COR-L47 (cell line): ENCODE measurements at regions not wholly inside any gene's neighbourhood (a gene's known extent, or its start where the extent isn't known, plus 50 kb on each side); places are given as distances from the start of the nearest gene placed in this dataset.

ENCODE experiments used
- DNase-seq: peaks from one replicate; lab custom pipeline; 2025; lab: John Stamatoyannopoulos, UW

GRCh38 chr5:117302473-117302872, 727.9 kb upstream of the SEMA6A start:
- no peak for DNase-seq

GRCh38 chr5:117299936-117300328, 725.3 kb upstream of the SEMA6A start:
- DNase-seq, result no peak

- no peak for DNase-seq
These were observed 724.8 kb upstream of the SEMA6A start for GRCh38 chr5:117299224-117299935.

- DNase-seq, result no peak
These were observed 722.2 kb upstream of the SEMA6A start for GRCh38 chr5:117296872-117297271.

- no peak for DNase-seq
These were observed 721.3 kb upstream of the SEMA6A start for GRCh38 chr5:117295941-117296340.

- no peak for DNase-seq
These were observed 712.2 kb upstream of the SEMA6A start for GRCh38 chr5:117286813-117287212.

GRCh38 chr5:117271656-117272055, 697.0 kb upstream of the SEMA6A start:
- DNase-seq, result no peak

GRCh38 chr5:117266280-117266679, 691.7 kb upstream of the SEMA6A start:
- DNase-seq, result no peak

- DNase-seq, result no peak
These were observed 688.6 kb upstream of the SEMA6A start for GRCh38 chr5:117263231-117263630.

GRCh38 chr5:117262572-117263131, 688.0 kb upstream of the SEMA6A start:
- DNase-seq, result no peak

- no peak for DNase-seq
These were observed 687.4 kb upstream of the SEMA6A start for GRCh38 chr5:117261948-117262571.

GRCh38 chr5:117255211-117256027, 680.8 kb upstream of the SEMA6A start:
- DNase-seq, result no peak

- no peak for DNase-seq
These were observed 677.9 kb upstream of the SEMA6A start for GRCh38 chr5:117252566-117252965.

GRCh38 chr5:117249086-117249815, 674.6 kb upstream of the SEMA6A start:
- DNase-seq, result no peak

- no peak for DNase-seq
These were observed 671.8 kb upstream of the SEMA6A start for GRCh38 chr5:117246424-117246823.

GRCh38 chr5:117245130-117245529, 670.5 kb upstream of the SEMA6A start:
- no peak for DNase-seq

GRCh38 chr5:117242028-117242427, 667.4 kb upstream of the SEMA6A start:
- DNase-seq, result no peak

- DNase-seq, result no peak
These were observed 662.3 kb upstream of the SEMA6A start for GRCh38 chr5:117236941-117237340.

GRCh38 chr5:117235786-117236185, 661.2 kb upstream of the SEMA6A start:
- DNase-seq, result no peak

- no peak for DNase-seq
These were observed 655.8 kb upstream of the SEMA6A start for GRCh38 chr5:117230375-117230774.

- no peak for DNase-seq
These were observed 646.1 kb upstream of the SEMA6A start for GRCh38 chr5:117220730-117221129.

GRCh38 chr5:117218789-117219188, 644.2 kb upstream of the SEMA6A start:
- DNase-seq, result no peak
